ENCODE measurements at regions not wholly inside any gene's neighbourhood (a gene's known extent, or its start where the extent isn't known, plus 50 kb on each side); places are given as distances from the start of the nearest gene placed in this dataset.

DNA sequence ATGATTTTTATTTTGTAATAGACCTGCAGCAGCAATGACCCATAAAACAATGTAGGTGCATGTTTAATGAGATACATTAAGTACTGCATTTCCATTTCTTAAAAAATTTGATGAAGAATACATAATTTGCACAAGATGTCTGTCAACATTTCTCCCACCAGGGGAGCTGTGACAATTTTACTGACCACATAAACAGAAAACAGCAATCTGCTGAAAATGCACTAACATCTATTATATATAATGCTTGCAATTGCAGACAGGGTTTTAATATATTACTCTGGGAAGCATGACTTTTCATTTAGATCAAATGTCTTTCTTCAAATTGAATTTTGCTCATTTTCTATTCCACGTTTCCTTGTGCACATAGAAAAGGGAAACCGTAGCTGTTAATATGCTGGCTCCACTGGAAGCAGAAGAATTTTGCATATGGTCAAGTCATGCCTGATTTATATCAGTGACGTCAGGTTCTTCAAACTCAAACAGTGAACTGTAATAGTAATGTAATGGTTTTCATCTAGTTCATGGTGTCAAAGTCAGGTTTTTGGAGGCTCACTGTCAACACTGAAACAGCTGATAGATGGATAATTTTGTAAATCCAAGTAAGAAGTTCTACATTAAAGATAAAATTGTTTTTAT, 79.8 kb upstream of the IGF1R start:
- no peak for DNase-seq

DNA sequence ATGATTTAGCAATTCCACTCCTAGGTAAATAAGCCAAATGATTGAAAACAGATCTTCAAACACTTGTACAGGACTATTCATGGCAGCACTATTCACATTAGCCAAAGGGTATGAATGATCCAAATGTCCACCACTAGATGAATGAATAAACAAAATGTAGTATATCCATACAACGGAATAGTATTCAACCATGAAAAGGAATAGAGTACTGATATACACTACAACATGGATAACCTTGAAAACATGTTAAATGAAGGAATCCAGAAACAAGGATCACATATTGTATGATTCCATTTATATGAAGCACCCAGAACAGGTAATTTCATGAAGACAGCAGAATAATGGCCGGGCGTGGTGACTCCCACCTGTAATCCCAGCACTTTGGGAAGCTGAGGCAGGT, 78.2 kb upstream of the IGF1R start:
- no peak for DNase-seq

DNA sequence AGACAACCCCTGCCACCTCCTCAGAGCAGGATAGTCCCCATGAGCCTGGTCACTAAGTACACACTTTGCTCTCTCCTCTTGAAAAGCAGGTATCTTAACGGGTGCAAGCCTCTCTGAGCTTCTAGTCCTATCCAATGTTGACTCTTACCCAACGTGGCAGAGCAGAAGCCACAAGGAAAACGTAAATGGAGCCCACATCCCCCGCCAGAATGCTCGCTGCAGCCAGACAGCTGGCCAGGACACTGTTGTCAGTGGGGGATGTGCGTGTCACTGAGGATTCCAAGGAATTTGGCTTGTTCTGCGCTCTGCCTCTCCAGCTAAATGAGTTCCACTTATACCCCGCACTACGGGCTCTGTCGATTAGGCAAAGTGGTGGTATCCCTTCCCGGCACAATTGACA, 67.8 kb upstream of the IGF1R start:
- no peak for DNase-seq

DNA sequence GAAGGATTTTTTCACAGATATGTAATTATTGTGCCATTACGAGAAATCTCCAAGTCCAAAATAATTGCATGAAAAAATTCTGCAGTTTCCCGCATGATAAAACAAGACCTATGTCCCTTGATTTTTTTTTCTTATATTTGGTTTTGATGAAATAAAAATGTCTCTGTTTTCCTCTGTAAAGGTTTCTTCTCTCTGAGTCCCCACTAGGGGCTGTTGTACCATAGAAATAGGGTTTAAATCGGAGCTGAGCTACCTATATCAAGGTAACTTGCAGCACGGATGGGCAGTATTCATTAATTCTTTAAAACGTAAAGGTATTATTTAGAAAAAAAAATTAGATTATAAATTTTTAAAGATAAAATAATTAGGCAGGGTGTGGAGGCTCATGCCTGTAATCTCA, 66.6 kb upstream of the IGF1R start:
- no peak for DNase-seq

DNA sequence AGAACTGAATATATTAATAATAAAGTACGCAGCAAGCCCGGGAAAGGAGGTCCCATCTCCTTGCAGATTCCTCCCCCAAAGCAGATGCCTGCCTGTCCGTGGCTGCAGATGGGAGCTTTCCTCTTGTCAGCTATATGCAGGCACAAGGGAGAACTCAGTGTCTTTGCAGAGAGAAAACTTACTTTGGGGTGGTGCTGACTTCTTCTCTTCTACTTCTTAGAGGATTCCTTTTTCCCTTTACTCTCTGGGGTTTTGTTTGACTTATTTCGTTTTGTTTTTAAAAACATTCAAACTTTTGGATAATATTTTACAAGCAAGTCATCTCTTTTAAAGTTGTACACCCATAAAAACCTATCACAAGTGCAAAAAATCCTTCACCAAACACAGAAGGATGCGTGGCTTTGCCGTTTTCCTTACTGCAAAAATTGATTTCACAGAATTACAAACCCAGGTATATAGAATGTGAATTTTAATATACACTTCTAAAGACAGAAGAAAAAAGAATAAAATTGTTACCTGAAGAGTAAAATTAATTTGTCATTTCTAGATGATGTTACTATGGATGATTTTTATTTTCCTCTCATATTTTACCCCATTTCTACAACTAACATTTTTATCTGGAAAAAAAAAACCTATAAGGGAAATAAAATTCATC, 65.3 kb upstream of the IGF1R start:
- no peak for DNase-seq

DNA sequence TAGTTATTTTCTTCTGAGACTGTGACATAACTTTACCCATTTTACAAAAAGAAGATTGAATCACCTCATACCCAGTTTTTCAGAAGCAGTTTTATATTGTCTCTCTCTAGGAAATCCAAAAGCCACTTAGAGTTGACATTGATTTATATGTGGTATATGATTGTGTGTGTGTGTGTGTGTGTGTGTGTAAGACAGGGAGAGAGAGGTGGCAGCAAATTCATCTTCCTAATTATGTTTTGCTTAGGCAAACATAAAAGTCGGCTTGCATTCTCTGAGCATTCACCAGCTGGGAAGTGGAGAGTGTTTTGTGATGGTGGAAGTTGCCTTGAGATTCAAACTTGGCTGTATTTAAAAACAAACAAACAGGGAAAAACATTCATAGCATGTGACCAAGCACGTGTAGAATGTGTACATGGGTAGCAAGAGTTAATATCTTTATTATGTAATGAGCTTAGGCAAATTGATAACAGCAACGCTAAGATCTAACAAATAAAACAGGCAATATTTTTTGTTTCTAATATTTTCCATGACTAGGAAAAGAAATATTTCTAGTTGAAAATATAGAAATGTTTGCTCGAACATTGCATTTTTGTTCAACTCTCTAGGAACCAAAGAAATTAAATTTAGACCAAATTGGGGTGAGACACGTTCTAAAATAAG, 64.4 kb upstream of the IGF1R start:
- no peak for DNase-seq

DNA sequence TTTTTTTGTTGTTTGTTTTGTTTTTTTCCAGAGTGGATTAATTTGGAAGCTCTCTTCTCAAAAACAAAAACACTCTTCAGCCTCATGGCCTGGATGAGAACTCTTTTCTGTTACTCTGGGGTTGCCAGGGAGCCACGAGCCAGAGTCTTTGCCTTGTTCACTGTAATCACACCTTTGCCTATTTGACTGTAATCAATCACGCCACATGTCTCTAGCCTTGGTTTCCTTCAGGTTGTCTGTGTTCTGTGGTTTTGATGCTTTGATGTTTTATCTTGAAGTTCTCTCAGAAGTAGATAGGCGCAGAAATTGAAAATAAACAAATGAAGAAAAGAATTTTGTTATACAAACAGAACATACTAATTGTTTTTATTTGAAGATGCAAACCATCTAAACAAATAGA, 62.3 kb upstream of the IGF1R start:
- DNase-seq = no peak

DNA sequence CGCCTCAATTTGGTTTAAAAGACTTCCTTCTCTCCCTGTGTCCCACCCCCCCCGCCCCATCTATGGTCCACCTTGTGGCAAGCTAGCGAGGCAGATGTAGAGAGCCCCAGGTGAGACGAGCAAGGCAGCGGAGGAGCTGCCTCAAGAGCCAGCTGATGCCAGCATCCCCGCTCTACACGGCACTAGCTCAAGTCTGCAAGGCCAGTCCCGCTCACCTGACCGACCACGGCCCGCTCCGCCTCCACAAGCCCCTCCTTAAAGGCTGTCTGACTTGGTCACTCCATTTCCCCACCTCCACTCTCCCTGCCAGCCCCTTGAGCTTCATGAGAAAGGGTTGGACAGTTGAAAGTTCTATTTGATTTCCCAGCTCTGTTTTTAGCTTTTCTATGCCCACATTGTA, 56.2 kb upstream of the IGF1R start:
- DNase-seq = no peak

DNA sequence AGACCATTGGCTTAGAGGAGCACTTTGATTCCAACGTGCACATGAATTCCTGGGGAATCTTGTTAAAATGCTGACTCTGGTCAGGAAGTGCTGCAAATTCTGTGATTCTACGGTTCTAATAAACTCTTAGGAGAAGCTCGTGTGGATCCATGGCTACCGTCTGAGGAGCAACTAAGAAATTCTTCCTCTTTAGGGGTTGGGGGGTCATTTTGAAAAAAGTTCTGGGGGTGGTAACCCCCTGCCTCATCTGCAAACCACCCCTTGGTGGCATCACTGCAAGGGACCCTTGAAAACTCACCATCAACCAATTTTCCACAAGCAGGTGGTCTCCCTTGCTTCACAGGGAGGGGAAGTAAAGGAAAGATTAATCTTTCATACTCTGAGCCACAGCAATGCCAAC, 52.2 kb upstream of the IGF1R start:
- no peak for DNase-seq

DNA sequence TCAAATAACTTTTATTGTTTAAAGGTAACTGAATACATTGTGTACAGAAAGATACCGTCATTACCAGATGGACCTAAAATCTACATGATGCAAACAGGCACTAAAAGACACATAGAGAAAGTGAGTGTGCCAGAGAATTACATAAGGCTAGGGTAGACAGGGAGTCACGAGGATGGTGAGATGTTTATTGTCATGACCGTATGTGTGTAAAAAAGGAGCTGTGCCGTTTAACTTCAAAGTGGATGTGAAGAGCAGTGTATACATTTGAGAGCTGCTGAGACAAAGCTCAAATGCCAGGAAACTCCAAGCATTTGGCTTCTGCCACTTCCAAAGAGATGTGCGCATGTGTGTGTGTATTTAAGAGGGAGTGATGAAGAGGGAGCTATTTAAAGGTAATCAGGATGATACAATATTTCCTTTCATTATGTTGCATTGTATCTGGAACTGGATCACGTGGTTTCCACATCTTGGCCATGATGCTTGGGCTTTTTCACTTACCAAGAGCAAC, 51.4 kb upstream of the IGF1R start:
- no peak for DNase-seq

DNA sequence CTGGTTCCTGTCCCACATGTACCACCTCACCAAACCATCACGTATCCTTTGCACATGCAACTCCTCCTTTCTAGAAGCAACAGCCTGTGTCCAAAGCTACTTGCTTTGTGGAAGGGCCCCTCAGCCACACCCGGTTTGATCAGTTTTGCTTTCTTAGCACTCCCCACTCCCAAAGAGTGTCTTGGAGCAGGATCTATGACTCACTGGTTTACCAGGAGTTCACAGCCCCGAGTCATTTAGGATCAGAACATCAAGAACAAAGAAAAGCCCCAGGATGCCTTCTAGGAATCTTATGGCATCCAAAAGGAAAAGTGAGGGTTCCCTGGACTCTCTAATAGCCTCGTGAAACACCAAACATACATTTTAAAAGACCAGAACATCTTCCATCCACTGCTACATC, 50.7 kb upstream of the IGF1R start:
- DNase-seq = no peak
